NCI-H146 treated with DMSO at 0.1 percent for 48 hours (cell line): ENCODE measurements at regions not wholly inside any gene's neighbourhood (a gene's known extent, or its start where the extent isn't known, plus 50 kb on each side); places are given as distances from the start of the nearest gene placed in this dataset.

Experiments
- DNase-seq: peaks from one replicate; lab custom pipeline; 2025; ENCODE audit not compliant: unreplicated experiment; lab: John Stamatoyannopoulos, UW

- DNase-seq: no peak
Measured at GRCh38 chr3:187822402-187822801, 77.1 kb upstream of the BCL6 start.

- DNase-seq: no peak
Measured at GRCh38 chr3:187823746-187824145, 78.5 kb upstream of the BCL6 start.

GRCh38 chr3:187827723-187828122 lies 82.5 kb upstream of the BCL6 start:
- DNase-seq: no peak

DNA sequence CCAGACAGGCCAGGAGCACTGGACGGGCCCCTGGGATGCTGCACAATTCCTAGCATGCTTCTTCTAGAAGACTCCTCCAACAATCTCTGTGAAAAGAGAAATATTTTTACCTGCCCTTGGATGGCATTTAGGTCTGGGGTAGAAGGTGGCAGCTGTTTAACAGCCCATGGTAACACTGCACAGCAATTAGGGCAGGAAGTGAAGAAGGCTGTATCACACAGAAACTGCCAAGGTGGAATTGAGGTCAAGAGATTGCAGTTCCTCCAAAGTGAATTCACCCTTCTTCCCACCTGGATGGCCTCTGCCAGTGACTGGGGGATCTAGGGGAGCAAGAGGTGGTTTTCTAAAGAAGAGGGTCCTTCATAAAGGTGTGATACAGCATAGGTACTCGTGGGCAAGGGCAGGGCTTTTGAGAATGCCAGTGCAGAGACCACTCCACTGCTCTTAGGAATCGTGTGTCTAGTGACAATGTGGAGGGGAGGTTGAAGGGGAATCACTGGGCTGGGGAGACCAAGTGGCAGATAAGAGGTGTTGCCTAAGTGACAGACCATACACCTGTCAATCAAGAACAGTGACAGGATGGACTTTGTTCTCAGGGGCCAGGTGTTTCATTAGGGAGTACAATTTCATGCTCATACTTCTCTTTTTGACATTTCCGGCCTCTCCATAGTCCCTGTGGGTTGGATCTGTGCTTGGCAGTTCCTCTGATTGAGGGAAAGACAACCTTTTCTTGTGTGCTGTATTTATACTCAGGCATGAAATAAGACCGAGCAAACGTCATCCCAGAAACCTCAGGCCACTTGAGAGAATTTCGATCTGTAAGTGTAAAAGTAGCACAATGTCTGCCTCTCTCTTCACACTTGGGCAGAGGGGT lies 83.5 kb upstream of the BCL6 start:
- no peak for DNase-seq

GRCh38 chr3:187830181-187830580 lies 84.9 kb upstream of the BCL6 start:
- no peak for DNase-seq

- no peak for DNase-seq
Measured at GRCh38 chr3:187831125-187832051, 86.1 kb upstream of the BCL6 start.

DNA sequence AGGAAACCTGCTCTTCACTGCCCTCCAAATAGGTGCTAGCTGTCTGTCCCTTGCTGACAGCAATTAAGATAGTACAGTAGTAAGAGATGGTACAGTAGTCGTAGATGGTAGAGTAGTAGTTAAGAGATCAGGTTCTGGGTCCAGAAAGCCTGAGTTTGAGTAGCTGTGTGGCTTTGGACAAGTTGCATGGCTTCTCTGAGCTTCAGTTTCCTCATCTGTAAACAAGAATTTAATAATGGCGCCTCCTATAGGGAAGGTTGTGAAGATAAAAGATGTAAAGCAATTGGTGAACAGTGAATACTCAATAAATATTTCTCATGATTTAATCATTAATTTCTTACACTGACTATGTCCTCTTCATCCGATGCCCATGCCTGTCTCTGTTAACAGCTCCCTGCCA lies 86.9 kb upstream of the BCL6 start:
- DNase-seq: no peak

GRCh38 chr3:187833375-187833774 lies 88.1 kb upstream of the BCL6 start:
- no peak for DNase-seq

GRCh38 chr3:187833799-187834578 lies 88.7 kb upstream of the BCL6 start:
- no peak for DNase-seq

DNA sequence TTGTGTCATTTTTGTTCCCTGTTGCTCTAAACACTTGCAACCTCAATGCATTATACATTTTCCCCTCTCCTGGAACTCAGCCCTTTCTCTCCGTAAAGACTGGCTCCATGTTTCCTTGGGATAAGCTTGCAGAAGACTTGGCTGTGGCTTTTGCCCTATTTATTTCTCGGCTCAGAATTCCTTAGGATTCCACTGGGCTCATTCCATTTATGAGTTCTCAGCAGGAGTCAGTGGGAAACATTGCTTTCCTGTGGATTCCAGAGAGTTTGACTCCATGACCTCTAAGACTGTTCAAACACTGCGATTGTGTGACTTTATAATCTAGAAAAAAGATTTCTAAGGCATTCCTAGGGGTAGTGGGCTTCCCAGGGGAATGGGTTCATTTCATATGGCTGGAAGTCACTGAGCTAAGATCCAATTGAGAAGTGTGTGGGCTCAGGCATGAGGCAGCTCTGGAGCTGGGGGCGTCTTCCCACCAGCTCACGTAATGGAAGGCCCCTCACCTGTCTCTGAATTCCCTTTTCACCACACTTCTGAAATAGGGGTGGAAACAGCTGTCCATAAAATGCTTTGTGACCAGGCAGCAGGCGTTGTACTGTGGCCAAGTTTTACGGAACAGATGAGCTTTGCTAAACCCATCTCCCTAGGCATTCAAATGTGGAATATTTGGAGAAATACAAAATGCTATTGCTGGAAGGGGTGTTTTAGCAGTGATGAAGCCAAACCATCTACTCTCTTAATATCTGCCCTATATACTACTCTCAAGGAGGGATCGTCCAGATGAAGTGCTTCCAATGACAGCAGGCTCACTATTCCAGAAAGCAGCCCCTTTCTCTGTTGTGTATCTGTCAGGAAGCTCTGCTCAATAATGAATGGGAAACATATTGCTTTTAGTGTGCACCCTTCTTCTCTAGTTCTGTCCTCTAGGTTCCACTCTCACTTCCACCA lies 91.8 kb upstream of the BCL6 start:
- no peak for DNase-seq

GRCh38 chr3:187838016-187838540 lies 92.8 kb upstream of the BCL6 start:
- no peak for DNase-seq

- no peak for DNase-seq
Measured at GRCh38 chr3:187839422-187839821, 94.2 kb upstream of the BCL6 start.

DNA sequence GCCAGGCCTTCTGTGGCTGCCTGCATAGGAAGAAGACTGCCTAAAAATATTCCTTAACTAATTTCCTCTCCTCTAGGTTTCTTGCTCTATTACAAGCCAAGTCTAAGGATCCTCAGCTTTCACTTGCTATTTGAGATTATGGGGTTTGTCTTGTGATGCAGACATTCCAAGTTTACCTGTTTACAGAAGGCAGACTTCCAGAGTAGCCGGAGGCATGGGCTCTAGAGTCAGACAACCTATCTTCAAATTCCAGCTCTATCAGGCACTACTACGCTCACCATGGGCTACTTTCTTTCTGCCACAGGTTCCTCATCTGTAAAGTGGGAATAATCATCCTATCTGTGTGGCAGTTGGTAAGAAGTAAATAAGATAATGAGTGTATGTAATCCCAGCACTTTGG lies 95.6 kb upstream of the BCL6 start:
- no peak for DNase-seq

- DNase-seq: no peak
Measured at GRCh38 chr3:187841560-187841959, 96.3 kb upstream of the BCL6 start.

DNA sequence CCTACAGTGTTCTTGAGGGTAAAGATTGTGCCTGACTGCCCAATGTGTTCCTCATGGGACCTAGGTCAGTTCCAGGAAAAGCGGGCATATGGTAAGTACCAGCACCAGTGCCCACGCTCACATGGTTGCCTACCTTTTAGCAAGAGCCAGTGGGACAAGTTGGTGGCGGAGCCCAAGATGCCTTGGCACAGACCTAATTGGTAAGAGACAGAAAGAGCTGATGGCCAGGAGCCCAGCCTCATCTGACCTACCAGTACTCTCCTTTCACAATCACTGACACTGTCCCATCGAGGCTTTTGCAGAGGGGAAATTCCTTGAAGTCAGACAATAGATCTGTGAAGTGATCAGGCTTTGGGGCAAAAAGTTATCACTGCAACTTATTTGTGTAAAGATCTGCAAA lies 98.4 kb upstream of the BCL6 start:
- DNase-seq: no peak

GRCh38 chr3:187844708-187845107 lies 99.4 kb upstream of the BCL6 start:
- DNase-seq: no peak

- no peak for DNase-seq
Measured at GRCh38 chr3:187845826-187846225, 100.6 kb upstream of the BCL6 start.

- no peak for DNase-seq
Measured at GRCh38 chr3:187848401-187848800, 103.1 kb upstream of the BCL6 start.

GRCh38 chr3:187849016-187849654 lies 103.9 kb upstream of the BCL6 start:
- no peak for DNase-seq
